BJ (cell line): ENCODE measurements at regions not wholly inside any gene's neighbourhood (a gene's known extent, or its start where the extent isn't known, plus 50 kb on each side); places are given as distances from the start of the nearest gene placed in this dataset.

ENCODE experiments used
- CTCF ChIA-PET: fragments of 350-600 bp; formaldehyde crosslinking; extraction: SDS; loops from one replicate; lab custom pipeline; 2021; ENCODE audit warnings: antibody characterized with exemption, inconsistent platforms; lab: Yijun Ruan, JAX
- POLR2A ChIA-PET: fragments of 300-600 bp; sonication (Branson Sonifier 250); formaldehyde crosslinking; extraction: SDS; loops from one replicate; lab custom pipeline; 2021; ENCODE audit warnings: antibody characterized with exemption; lab: Charles Lee
- DNase-seq: peaks from one replicate; pipeline ENCODE4 v3.0.0-alpha.2; 2011; ENCODE audit warnings: low read depth
- H3K27me3 ChIP-seq: 2 replicates; pipeline ENCODE4 v1.6.0; 2011; ENCODE audit warnings: low read length; ENCODE audit not compliant: control insufficient read depth, insufficient read depth
- H3K36me3 ChIP-seq: 2 replicates; pipeline ENCODE4 v1.5.1; 2011; ENCODE audit warnings: low read length; ENCODE audit not compliant: control insufficient read depth, insufficient read depth
- H3K4me3 ChIP-seq: 2 replicates; pipeline ENCODE4 v1.5.1; 2011; ENCODE audit warnings: low read depth, mild to moderate bottlenecking, control low read depth, low read length
- CTCF ChIP-seq: IDR thresholded peaks from 2 replicates; pipeline ENCODE4 v1.5.1; 2011; ENCODE audit warnings: low read depth, mild to moderate bottlenecking, control low read depth, inconsistent platforms, low read length, moderate library complexity; ENCODE audit not compliant: insufficient read depth

GRCh38 chr1:118253053-118253915 lies 68.3 kb upstream of the SPAG17 start:
- H3K4me3 ChIP-seq: no peak overlapping the region
- TF ChIP-seq CTCF: no peak
- no peaks in the 10 kb centered on the region for H3K36me3 ChIP-seq
- ChIA-PET POLR2A (no interaction called here), CTCF (interaction anchor here (1.2 kb wide), 1 partner anchor 24 kb away, joined by 3 read pairs; no protein-coding TSS in a partner anchor)
- no peak for DNase-seq
- no peaks in the 10 kb centered on the region for H3K27me3 ChIP-seq

- no peak for TF ChIP-seq CTCF
- ChIA-PET CTCF (interaction anchor here (1.2 kb wide), 1 partner anchor 24 kb away, joined by 3 read pairs; no protein-coding TSS in a partner anchor), POLR2A (no interaction called here)
- no peak overlapping the region for H3K4me3 ChIP-seq
- no peaks in the 10 kb centered on the region for H3K27me3 ChIP-seq
- DNase-seq: no peak
- H3K36me3 ChIP-seq: no peaks in the 10 kb centered on the region
Measured at GRCh38 chr1:118252624-118253023, 67.6 kb upstream of the SPAG17 start.

- Histone ChIP-seq H3K27me3 (no peaks in the 10 kb centered on the region), H3K36me3 (no peaks in the 10 kb centered on the region), H3K4me3 (no peak overlapping the region)
- CTCF ChIA-PET: interaction anchor here (1.5 kb wide), 1 partner anchor 54 kb away, joined by 3 read pairs; no protein-coding TSS in a partner anchor
- TF ChIP-seq CTCF: no peak
- DNase-seq: no peak
- POLR2A ChIA-PET: no interaction called here
Measured at GRCh38 chr1:118250232-118250631, 65.2 kb upstream of the SPAG17 start.

GRCh38 chr1:118249641-118250040 lies 64.6 kb upstream of the SPAG17 start:
- Histone ChIP-seq H3K36me3 (no peaks in the 10 kb centered on the region), H3K27me3 (no peaks in the 10 kb centered on the region), H3K4me3 (no peak overlapping the region)
- DNase-seq: no peak
- no peak for TF ChIP-seq CTCF
- ChIA-PET POLR2A (no interaction called here), CTCF (interaction anchor here (1.5 kb wide), 1 partner anchor 53 kb away, joined by 3 read pairs; no protein-coding TSS in a partner anchor)

- ChIA-PET POLR2A (no interaction called here), CTCF (interaction anchor here (0.8 to 2.3 kb wide), 6 partner anchors 16 to 176 kb away, joined by 3 to 9 read pairs (median 4); no protein-coding TSS in a partner anchor)
- Histone ChIP-seq H3K27me3 (no peaks in the 10 kb centered on the region), H3K4me3 (no peak overlapping the region), H3K36me3 (no peaks in the 10 kb centered on the region)
- DNase-seq: no peak
- TF ChIP-seq CTCF: peak; percentile 64
Measured at GRCh38 chr1:118247593-118247992, 62.6 kb upstream of the SPAG17 start.
